A549 (cell line): ENCODE measurements at regions not wholly inside any gene's neighbourhood (a gene's known extent, or its start where the extent isn't known, plus 50 kb on each side); places are given as distances from the start of the nearest gene placed in this dataset.

Experiments used
- ATAC-seq, 2 experiments: fragments of 200-7000 bp in 1 of 2; fragments of >200 bp in 1 of 2; cut with Nextera tagmentation in 1 of 2; cut with Tn5 transposase in 1 of 2; 3 replicates each; pipeline versions ENCODE4 v1.8.0 to v1.9.1; 2018 to 2020; ENCODE audit warnings: mild to moderate bottlenecking in 1 of 2, moderate library complexity in 1 of 2
- CTCF ChIA-PET: fragments of 300-600 bp; sonication (Branson Sonifier 250); formaldehyde crosslinking; extraction: SDS; loops from one replicate; lab custom pipeline; 2021; ENCODE audit warnings: antibody characterized with exemption, inconsistent platforms; lab: Yijun Ruan, JAX
- POLR2A ChIA-PET: fragments of 350-600 bp; formaldehyde crosslinking; extraction: SDS; loops from one replicate; lab custom pipeline; 2021; ENCODE audit warnings: antibody characterized with exemption, inconsistent platforms; lab: Yijun Ruan, JAX
- DNase-seq, 2 experiments: peaks; one replicate each; pipeline versions ENCODE4 v3.0.0 to v3.0.0-alpha.2; 2011 to 2016; ENCODE audit warnings: low read depth in 1 of 2, low spot score in 1 of 2
- FAIRE-seq: peaks from 2 replicates; lab custom pipeline; 2011; peaks lifted over from hg19 to GRCh38; lab: Jason Lieb, UNC
- H3K27ac ChIP-seq, 2 experiments: fragments of >200 bp; sonication (Bioruptor Twin); formaldehyde crosslinking; 3 replicates each; pipeline ENCODE4 v1.5.1; 2016 to 2017
- H3K4me1 ChIP-seq: fragments of >200 bp; sonication (Bioruptor Twin); formaldehyde crosslinking; 3 replicates; pipeline ENCODE4 v1.6.1; 2016
- H3K4me2 ChIP-seq: fragments of >200 bp; sonication (Bioruptor Twin); formaldehyde crosslinking; 3 replicates; pipeline ENCODE4 v1.6.1; 2016
- H3K4me3 ChIP-seq: fragments of >200 bp; sonication (Bioruptor Twin); formaldehyde crosslinking; 3 replicates; pipeline ENCODE4 v1.5.1; 2016
- H3K9me3 ChIP-seq: fragments of >200 bp; sonication (Bioruptor Twin); formaldehyde crosslinking; 3 replicates; pipeline ENCODE4 v1.6.1; 2016
- BHLHE40 ChIP-seq: IDR thresholded peaks from 2 replicates; pipeline ENCODE4 v1.6.1; 2012; ENCODE audit warnings: low read depth, low read length, inconsistent platforms
- CBX2 ChIP-seq: fragments of 200-600 bp; sonication (generic); IDR thresholded peaks from 2 replicates; pipeline ENCODE4 v1.6.1; 2016; ENCODE audit warnings: low read depth, mild to moderate bottlenecking, borderline replicate concordance
- CHD2 ChIP-seq: fragments of 150-350 bp; IDR thresholded peaks from 2 replicates; pipeline ENCODE4 v1.6.1; 2014; ENCODE audit warnings: low read length; ENCODE audit not compliant: partially characterized antibody
- CTCF ChIP-seq: fragments of >200 bp; sonication (Bioruptor Twin); formaldehyde crosslinking; IDR thresholded peaks from 3 replicates; pipeline ENCODE4 v1.5.1; 2016
- EP300 ChIP-seq, 2 experiments: fragments of >200 bp; sonication (Bioruptor Twin); formaldehyde crosslinking; IDR thresholded peaks; 2 replicates in 1 of 2; 3 replicates in 1 of 2; pipeline ENCODE4 v1.6.1; 2016 to 2017
- FOSL2 ChIP-seq, 2 experiments: fragments of 450-650 bp in 1 of 2; fragments of >200 bp in 1 of 2; sonication (Bioruptor Twin) in 1 of 2; formaldehyde crosslinking; IDR thresholded peaks; 2 replicates each; pipeline versions ENCODE4 v1.5.0 to v1.6.1; 2016 to 2020; ENCODE audit warnings: mild to moderate bottlenecking in 1 of 2, moderate library complexity in 1 of 2
- GATA3 ChIP-seq: IDR thresholded peaks from 2 replicates; pipeline ENCODE4 v1.6.1; 2012; ENCODE audit warnings: borderline replicate concordance
- HEYL ChIP-seq: fragments of 250-450 bp; sonication (Bioruptor Pico); IDR thresholded peaks from 2 replicates; pipeline ENCODE4 v1.8.0; 2021; ENCODE audit warnings: mild to moderate bottlenecking, moderate library complexity
- KDM1A ChIP-seq: fragments of 200-600 bp; sonication (generic); IDR thresholded peaks from 2 replicates; pipeline ENCODE4 v1.6.1; 2016; ENCODE audit warnings: low read depth, mild to moderate bottlenecking
- MYC ChIP-seq: IDR thresholded peaks from 2 replicates; pipeline ENCODE4 v1.6.1; 2012; ENCODE audit warnings: mild to moderate bottlenecking, inconsistent platforms, low read length, improper control_type of control experiment, borderline replicate concordance
- NR3C1 ChIP-seq: fragments of >200 bp; sonication (Bioruptor Twin); formaldehyde crosslinking; IDR thresholded peaks from 3 replicates; pipeline ENCODE4 v1.6.1; 2017
- RAD21 ChIP-seq, 2 experiments: fragments of >200 bp in 1 of 2; sonication (Bioruptor Twin) in 1 of 2; formaldehyde crosslinking in 1 of 2; IDR thresholded peaks in 1 of 2; conservative IDR thresholded peaks in 1 of 2; 2 replicates in 1 of 2; 3 replicates in 1 of 2; pipeline ENCODE4 v1.6.1; 2012 to 2018; ENCODE audit warnings: inconsistent platforms in 1 of 2
- RARB ChIP-seq: fragments of 250-450 bp; sonication (Bioruptor Pico); IDR thresholded peaks from 2 replicates; pipeline ENCODE4 v1.8.0; 2021; ENCODE audit warnings: mild to moderate bottlenecking, moderate library complexity
- RFX5 ChIP-seq: fragments of 450-650 bp; IDR thresholded peaks from 2 replicates; pipeline ENCODE4 v1.7.1; 2014; ENCODE audit warnings: antibody characterized with exemption, mild to moderate bottlenecking, moderate library complexity
- RNF2 ChIP-seq: fragments of 200-600 bp; sonication (generic); IDR thresholded peaks from 2 replicates; pipeline ENCODE4 v1.6.1; 2016; ENCODE audit warnings: low read depth, mild to moderate bottlenecking, antibody characterized with exemption, moderate library complexity, borderline replicate concordance
- WGBS: methylation state at CpG from one replicate; pipeline ENCODE4 v1.1.6; 2017; ENCODE audit errors: missing lambda C conversion rate; 5-methylcytosine and 5-hydroxymethylcytosine counted together
- TF ChIP-seq, protein P1 (sequence below): fragments of 200-600 bp; sonication (generic); IDR thresholded peaks from 2 replicates; pipeline ENCODE4 v1.6.1; 2016; ENCODE audit warnings: antibody characterized with exemption, mild to moderate bottlenecking, moderate library complexity
- TF ChIP-seq, protein P2 (sequence below): fragments of 450-650 bp; IDR thresholded peaks from 2 replicates; pipeline ENCODE4 v1.6.1; 2014; ENCODE audit warnings: antibody characterized with exemption
- TF ChIP-seq, protein P3 (sequence below): fragments of 150-350 bp; IDR thresholded peaks from 2 replicates; pipeline ENCODE4 v1.6.1; 2014; ENCODE audit warnings: low read depth, mild to moderate bottlenecking, low read length

DNA sequence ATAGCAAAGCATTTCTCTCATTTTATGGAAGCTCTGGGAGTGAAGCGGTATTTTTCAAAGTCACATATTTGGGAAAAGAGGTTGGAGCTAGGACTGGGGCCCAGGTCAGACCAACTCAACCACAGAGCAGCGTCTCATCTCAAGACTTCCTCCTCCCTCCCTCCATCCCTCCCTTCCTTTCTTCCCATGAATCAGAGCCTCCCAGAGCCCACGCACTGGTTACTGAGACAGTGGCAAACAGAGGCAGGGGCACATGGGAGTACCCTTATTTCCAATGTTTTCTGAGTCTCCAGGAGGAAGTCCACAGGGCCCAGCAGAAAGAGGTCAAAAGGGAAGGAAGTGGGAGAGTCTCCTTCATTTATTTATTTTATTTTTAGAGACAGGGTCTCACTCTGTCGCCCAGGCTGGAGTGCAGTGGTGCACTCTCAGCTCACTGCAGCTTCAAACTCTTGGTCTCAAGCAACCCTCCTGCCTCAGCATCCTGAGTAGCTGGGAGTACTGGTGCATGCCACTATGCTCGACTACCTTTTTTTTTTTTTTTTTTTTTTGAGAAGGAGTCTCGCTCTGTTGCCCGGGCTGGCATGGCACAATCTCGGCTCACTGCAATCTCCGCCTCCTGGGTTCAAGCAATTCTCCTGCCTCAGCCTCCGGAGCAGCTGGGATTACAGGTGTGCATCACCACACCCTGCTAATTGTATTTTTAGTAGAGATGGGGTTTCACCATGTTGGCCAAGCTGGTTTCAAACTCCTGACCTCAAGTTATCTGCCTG lies 52.5 kb upstream of the CDKN2AIPNL start:
- Histone ChIP-seq H3K4me2 (no peak overlapping the region), H3K4me3 (no peak overlapping the region), H3K9me3 (no peaks in the 10 kb centered on the region), H3K4me1 (peaks cover 31% of the 10 kb centered on the region), H3K27ac (peak overlapping the region in 1 of 2 experiments; percentile 99; a peak in 3 of 6 replicates)
- TF ChIP-seq, protein P1, sequence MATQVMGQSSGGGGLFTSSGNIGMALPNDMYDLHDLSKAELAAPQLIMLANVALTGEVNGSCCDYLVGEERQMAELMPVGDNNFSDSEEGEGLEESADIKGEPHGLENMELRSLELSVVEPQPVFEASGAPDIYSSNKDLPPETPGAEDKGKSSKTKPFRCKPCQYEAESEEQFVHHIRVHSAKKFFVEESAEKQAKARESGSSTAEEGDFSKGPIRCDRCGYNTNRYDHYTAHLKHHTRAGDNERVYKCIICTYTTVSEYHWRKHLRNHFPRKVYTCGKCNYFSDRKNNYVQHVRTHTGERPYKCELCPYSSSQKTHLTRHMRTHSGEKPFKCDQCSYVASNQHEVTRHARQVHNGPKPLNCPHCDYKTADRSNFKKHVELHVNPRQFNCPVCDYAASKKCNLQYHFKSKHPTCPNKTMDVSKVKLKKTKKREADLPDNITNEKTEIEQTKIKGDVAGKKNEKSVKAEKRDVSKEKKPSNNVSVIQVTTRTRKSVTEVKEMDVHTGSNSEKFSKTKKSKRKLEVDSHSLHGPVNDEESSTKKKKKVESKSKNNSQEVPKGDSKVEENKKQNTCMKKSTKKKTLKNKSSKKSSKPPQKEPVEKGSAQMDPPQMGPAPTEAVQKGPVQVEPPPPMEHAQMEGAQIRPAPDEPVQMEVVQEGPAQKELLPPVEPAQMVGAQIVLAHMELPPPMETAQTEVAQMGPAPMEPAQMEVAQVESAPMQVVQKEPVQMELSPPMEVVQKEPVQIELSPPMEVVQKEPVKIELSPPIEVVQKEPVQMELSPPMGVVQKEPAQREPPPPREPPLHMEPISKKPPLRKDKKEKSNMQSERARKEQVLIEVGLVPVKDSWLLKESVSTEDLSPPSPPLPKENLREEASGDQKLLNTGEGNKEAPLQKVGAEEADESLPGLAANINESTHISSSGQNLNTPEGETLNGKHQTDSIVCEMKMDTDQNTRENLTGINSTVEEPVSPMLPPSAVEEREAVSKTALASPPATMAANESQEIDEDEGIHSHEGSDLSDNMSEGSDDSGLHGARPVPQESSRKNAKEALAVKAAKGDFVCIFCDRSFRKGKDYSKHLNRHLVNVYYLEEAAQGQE = no peak
- TF ChIP-seq CTCF (no peak), HEYL (CRISPR knock-in tag) (no peak), BHLHE40 (no peak), EP300 (IDR thresholded peaks at IDR 0.05) (no peak), CHD2 (no peak), FOSL2 (IDR thresholded peaks at IDR 0.05) (no peak), FOSL2 (CRISPR knock-in tag; IDR thresholded peaks at IDR 0.05) (no peak), NR3C1 (no peak), RARB (CRISPR knock-in tag) (no peak), GATA3 (no peak), RFX5 (no peak), RAD21 (conservative IDR thresholded peaks at IDR 0.05 in 1 of 2, IDR thresholded peaks at IDR 0.05 in 1 of 2) (no peak), RNF2 (no peak), CBX2 (no peak), KDM1A (no peak), MYC (no peak)
- TF ChIP-seq, protein P2, sequence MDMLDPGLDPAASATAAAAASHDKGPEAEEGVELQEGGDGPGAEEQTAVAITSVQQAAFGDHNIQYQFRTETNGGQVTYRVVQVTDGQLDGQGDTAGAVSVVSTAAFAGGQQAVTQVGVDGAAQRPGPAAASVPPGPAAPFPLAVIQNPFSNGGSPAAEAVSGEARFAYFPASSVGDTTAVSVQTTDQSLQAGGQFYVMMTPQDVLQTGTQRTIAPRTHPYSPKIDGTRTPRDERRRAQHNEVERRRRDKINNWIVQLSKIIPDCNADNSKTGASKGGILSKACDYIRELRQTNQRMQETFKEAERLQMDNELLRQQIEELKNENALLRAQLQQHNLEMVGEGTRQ = no peak
- TF ChIP-seq, protein P3, sequence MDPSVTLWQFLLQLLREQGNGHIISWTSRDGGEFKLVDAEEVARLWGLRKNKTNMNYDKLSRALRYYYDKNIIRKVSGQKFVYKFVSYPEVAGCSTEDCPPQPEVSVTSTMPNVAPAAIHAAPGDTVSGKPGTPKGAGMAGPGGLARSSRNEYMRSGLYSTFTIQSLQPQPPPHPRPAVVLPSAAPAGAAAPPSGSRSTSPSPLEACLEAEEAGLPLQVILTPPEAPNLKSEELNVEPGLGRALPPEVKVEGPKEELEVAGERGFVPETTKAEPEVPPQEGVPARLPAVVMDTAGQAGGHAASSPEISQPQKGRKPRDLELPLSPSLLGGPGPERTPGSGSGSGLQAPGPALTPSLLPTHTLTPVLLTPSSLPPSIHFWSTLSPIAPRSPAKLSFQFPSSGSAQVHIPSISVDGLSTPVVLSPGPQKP = no peak
- FAIRE-seq (no peak), ATAC-seq (no peak), DNase-seq (no peak)
- CTCF ChIA-PET = interaction anchor here (1.1 to 6.0 kb wide), 6 partner anchors 32 to 122 kb away, joined by 3 to 35 read pairs (median 6); partner anchors contain the start of genes CDKN2AIPNL and JADE2
- POLR2A ChIA-PET = no interaction called here
- WGBS = 90% methylated on average over 10 of the region's 10 CpGs
